AG20443 (cell line): ENCODE measurements at regions not wholly inside any gene's neighbourhood (a gene's known extent, or its start where the extent isn't known, plus 50 kb on each side); places are given as distances from the start of the nearest gene placed in this dataset.
"Not testable (repeated sequence)": the region's sequence is repeated elsewhere in the genome, so short reads cannot be mapped to it uniquely, and the experiment has no call there.

Source experiments
- DNase-seq: peaks from one replicate; pipeline ENCODE4 v3.0.0; 2012; ENCODE audit warnings: low spot score, mixed read lengths

DNA sequence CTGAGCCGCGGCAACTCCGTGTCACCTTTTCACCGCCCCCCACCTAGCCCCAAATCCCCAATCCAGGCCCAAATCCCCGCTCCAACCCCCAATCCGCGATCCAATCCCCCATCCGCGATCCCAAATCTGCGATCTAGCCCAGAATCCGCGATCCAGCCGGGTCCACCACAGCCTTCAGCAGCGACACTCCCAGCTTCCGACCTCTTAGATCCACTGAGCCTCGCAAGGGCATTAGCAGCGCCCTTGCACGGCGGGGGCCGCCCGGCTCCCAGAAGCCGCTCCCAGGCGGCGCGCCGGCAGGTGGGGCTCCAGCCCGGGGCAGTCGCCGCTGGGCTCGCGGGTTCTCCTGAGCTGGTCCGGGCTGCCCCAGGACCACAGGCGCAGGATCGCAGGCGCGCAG is 116.1 kb upstream of the TPTE start:
- DNase-seq, result not testable (repeated sequence)

DNA sequence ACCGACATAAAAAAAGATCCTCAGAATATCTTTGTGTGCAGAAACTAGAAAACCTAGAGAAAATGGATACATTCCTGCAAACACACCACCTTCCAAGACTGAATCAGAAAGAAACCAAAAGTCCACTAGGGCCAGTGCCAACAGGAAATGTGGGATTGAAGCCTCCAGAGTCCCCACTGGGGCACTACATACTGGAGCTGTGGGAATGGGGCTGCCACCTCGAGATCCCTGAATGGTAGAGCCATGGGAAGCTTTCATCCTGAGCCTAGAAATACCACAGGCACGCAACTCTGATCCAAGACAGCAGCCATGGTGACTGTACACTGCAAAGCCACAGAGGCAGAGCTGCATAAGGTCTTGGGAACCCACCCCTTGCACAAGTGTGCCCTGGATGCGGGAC is 111.6 kb upstream of the TPTE start:
- DNase-seq, result not testable (repeated sequence)

- DNase-seq, result not testable (repeated sequence)
Measured at GRCh38 chr21:10410354-10410929, 110.9 kb upstream of the TPTE start.

- DNase-seq, result not testable (repeated sequence)
Measured at GRCh38 chr21:10411776-10412526, 109.4 kb upstream of the TPTE start.

DNA sequence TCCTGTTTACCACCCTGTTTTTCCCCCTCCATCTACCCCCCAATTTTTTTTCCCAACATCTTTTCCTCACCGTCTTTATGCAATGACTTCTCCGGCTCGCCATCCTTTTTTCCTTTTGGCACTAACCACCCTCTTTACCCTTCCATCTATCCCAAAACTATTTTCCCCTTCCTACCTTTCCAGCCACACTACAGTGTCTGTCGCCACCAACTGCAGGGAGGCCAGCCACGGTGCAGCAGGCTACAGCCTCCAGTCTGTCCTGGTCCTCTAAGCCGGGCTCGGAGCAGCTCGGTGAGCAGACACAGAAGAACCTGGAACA is 108.5 kb upstream of the TPTE start:
- not testable (repeated sequence) for DNase-seq

DNA sequence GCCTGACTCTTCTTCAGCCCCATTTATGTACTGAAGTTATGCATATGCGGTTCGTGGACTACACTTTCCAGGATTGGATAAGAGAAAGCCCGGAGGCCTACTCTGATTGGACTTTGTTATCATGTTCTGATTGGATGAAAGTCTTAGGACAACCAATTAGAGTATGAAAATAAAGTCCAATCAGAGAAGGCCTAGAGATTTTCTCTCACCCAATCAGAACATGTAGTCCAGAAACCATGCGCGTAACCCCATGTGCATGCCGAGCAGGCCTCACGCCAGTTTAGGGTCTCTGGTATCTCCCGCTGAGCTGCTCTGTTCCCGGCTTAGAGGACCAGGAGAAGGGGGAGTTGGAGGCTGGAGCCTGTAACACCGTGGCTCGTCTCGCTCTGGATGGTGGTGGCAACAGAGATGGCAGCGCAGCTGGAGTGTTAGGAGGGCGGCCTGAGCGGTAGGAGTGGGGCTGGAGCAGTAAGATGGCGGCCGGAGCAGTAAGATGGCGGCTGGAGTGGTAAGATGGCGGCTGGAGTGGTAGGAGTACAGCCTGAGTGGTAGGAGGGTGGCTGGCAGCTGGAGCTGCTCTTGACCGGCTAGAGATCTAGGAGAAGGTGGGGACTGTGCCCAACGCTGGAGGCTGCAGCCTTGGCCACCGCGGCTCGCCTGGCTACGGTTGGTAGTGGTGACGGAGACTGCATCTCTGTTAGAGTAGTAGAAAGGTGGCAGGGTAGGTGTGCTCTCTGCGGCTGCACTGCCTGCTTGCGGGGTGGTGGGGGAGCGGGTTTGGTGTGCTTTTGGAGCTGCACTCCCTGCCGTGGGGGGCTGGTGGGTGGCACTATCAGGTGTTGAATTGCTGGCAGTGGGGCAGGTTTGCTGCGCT is 107.9 kb upstream of the TPTE start:
- DNase-seq, result not testable (repeated sequence)

DNA sequence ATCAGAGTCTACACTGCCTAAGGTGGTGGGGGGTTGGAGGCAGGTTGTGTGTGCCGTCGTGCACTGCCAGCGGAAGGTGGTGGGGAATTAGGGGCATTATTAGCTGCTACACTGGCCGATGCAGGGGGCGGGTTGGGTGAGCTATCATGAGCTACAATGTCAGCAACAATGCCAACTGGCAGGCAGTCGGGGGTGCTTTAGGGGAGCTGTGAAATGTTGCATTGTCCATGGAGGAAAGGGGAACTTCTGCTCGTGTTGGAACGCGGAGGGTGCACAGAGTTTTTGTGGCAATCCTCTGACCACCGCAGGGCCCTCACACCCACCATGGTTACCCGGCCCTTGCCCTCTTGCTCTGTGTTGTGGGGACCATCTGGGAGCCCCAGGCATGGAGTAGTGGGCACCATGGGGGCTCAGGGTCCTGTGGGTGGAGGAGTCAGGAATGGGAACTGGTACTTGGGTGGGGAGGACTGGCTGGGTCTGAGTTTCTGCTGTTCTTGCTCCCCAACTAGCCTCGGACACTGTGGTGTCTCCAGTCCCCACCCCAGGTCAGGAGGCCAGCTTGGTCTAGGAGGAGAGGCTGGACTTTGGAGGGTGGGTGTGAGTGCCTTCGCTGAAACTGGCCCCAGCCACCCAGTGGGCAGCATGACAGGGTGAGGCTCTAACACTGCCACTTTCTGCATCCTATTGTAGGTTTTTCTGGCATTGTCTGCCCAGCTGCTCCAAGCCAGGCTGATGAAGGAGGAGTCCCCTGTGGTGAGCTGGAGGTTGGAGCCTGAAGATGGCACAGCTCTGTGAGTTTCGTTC is 107.1 kb upstream of the TPTE start:
- not testable (repeated sequence) for DNase-seq

- peak; percentile 8 for DNase-seq
Measured at GRCh38 chr21:10414925-10415254, 106.5 kb upstream of the TPTE start.

DNA sequence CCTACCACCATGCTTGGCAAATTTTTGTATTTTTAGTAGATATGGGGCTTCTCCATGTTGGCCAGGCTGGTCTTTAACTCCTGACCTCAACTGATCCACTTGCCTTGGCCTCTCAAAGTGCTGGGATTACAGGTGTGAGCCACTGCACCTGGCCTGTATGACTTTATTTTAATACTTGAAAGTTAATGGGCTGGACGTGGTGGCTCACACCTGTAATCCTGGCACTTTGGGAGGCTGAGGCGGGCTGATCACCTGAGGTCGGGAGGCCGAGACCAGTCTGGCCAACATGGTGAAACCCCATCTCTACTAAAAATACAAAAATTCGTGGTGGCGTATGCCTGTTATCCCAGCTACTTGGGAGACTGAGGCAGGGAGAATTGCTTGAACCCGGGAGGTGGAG is 105.9 kb upstream of the TPTE start:
- not testable (repeated sequence) for DNase-seq

DNA sequence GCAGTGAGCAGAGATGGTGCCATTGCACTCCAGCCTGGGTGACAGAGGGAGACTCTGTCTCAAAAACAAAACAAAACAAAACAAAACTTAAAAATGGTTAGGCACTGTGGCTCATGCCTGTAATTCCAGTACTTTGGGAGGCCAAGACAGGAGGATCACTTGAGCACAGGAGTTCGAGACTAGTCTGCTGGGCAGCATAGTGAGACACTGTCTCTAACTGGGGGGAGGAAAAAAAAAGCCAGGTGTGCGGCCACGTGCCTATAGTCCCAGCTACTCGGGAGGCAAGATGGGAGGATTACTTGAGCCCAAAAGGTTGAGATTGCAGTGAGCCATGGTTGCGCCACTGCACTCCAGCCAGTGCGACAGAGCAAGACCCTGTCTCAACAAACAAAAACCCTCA is 105.5 kb upstream of the TPTE start:
- DNase-seq, result peak; percentile 12

DNA sequence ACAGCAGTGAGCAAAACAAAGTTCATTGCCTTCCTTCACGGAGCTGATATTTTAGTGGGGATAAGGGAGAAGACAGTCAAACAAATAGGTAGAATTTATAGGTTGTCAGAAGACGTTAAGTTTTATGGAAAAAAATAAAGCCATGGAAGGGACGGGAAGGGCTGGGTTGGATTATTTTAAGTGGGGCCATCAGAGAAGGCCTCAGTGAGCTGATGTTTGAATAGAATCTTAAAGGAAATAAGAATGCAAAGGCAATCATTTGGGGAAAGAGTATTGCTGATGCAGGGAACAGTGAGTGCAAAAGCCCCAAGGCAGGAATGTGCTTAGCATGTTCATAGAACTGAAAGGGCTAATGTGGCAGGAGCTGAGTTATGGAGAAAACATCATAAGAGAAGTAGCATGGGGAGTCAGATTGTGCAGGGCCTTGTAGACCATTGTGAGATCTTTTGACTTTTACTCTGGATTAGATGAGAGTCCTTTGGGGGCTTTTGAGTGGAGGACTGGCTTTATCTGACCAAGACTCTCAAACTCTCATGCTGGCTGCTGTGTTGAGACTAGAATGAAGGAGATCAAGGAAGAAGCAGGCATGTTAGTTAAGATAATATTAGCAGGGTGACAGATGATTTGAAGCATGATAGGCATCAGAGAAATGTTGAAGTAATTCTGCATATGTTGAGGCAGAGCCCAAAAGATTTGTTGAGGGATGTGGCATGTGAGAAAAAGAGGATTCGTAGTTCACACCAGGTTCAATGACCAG is 104.5 kb upstream of the TPTE start:
- DNase-seq, result peak; percentile 20

- DNase-seq, result peak; percentile 33
Measured at GRCh38 chr21:10417551-10418002, 103.8 kb upstream of the TPTE start.

GRCh38 chr21:10418250-10419048 is 102.9 kb upstream of the TPTE start:
- DNase-seq, result peak; percentile 20

GRCh38 chr21:10421199-10421598 is 100.2 kb upstream of the TPTE start:
- not testable (repeated sequence) for DNase-seq

GRCh38 chr21:10421601-10422000 is 99.8 kb upstream of the TPTE start:
- DNase-seq, result not testable (repeated sequence)

DNA sequence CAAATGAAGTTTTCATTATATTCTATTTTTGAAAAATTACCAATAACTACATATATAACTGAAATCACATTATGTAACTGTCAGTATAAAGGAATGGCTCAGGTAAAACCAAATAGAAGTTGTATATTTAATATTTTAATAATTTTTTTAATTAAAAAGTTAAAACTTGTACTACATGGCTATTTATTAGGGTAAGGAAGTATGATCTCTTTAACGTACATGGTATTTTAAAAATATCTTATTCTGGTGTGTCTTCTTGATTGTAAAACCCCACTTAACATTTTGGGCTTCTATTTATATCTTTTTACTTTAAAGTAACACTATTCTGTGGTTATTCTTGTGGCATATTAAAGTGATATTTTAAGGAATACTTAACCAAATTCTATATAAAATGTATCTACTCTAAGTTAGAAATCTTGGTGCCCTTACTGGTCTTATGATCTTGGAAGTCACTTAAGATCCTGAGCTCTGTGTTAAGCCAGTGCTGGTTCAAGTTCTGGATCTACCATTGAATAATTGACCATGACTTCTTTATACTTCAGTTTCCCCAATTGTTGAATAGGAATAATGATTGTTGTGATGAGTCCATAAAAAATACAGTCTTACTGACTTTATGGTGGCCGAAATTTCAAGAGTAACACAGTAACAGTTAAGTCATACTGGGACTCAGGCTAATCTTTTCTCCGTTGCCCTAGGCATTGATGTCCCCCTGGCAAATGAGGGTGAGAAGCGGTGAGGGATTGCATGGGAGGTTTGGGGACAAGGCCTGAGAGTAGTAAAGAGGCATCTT is 97.1 kb upstream of the TPTE start:
- DNase-seq, result peak; percentile 36

DNA sequence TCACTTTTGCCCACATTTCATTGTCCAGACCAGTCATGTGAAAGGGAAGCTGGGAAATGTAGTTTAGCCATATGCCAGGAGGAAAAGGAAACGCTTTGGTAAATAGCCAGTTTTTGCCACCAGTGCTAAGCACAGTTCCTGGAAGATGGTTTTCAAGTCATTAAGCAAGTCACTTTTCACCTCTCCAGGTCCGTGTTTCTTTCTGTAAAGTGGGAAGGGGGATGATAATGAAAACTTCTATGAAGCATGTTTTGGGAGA is 96.6 kb upstream of the TPTE start:
- DNase-seq, result not testable (repeated sequence)

GRCh38 chr21:10425856-10426255 is 95.5 kb upstream of the TPTE start:
- peak; percentile 14 for DNase-seq

GRCh38 chr21:10426812-10427211 is 94.6 kb upstream of the TPTE start:
- peak; percentile 7 for DNase-seq

GRCh38 chr21:10427277-10427676 is 94.1 kb upstream of the TPTE start:
- DNase-seq, result peak; percentile 38
